ENCODE measurements at regions not wholly inside any gene's neighbourhood (a gene's known extent, or its start where the extent isn't known, plus 50 kb on each side); places are given as distances from the start of the nearest gene placed in this dataset.

GRCh38 chr6:47371870-47372255 is 62.2 kb upstream of the TNFRSF21 start:
- Histone ChIP-seq H3K27me3 (no peaks in the 10 kb centered on the region), H3K4me1 (no peaks in the 10 kb centered on the region), H3K4me3 (no peak overlapping the region), H3K27ac (no peak overlapping the region), H3K9me3 (no peaks in the 10 kb centered on the region), H3K36me3 (no peaks in the 10 kb centered on the region)
- TF ChIP-seq POLR2A (IDR thresholded peaks at IDR 0.05) = no peak
- TF ChIP-seq, protein P1, sequence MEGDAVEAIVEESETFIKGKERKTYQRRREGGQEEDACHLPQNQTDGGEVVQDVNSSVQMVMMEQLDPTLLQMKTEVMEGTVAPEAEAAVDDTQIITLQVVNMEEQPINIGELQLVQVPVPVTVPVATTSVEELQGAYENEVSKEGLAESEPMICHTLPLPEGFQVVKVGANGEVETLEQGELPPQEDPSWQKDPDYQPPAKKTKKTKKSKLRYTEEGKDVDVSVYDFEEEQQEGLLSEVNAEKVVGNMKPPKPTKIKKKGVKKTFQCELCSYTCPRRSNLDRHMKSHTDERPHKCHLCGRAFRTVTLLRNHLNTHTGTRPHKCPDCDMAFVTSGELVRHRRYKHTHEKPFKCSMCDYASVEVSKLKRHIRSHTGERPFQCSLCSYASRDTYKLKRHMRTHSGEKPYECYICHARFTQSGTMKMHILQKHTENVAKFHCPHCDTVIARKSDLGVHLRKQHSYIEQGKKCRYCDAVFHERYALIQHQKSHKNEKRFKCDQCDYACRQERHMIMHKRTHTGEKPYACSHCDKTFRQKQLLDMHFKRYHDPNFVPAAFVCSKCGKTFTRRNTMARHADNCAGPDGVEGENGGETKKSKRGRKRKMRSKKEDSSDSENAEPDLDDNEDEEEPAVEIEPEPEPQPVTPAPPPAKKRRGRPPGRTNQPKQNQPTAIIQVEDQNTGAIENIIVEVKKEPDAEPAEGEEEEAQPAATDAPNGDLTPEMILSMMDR (IDR thresholded peaks at IDR 0.05) = no peak
- no peak for TF ChIP-seq POLR2AphosphoS5 (IDR thresholded peaks at IDR 0.05)
- TF ChIP-seq EP300 (IDR thresholded peaks at IDR 0.05) = no peak
- no peak for ATAC-seq

DNA sequence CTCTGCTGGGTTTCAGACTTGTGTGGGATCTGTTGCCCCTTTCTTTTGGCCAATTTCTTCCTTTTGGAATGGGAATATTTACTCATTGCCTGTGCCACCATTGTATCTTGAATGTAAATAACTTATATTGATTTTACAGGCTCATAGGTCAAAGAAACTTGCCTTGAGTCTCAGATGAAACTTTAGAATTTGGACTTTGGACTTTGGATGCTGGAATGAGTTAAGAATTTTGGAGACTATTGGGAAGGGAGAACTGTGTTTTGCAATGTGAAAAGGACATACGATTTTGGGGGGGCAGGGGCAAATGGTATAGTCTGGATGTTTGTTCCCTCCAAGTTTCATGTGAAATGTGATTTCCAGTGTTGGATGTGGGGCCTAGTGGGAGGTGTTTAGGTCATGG is 62.6 kb upstream of the TNFRSF21 start:
- Histone ChIP-seq H3K4me1 (no peaks in the 10 kb centered on the region), H3K36me3 (no peaks in the 10 kb centered on the region), H3K27me3 (no peaks in the 10 kb centered on the region), H3K9me3 (no peaks in the 10 kb centered on the region), H3K4me3 (no peak overlapping the region), H3K27ac (no peak overlapping the region)
- ATAC-seq = no peak
- TF ChIP-seq EP300 (IDR thresholded peaks at IDR 0.05) = no peak
- TF ChIP-seq POLR2A (IDR thresholded peaks at IDR 0.05) = no peak
- no peak for TF ChIP-seq POLR2AphosphoS5 (IDR thresholded peaks at IDR 0.05)
- TF ChIP-seq, protein P1 (IDR thresholded peaks at IDR 0.05) = no peak
- WGBS, 2 donors (ENCODE audit: low coverage in 1 of 2) = 71 to 75% methylated on average over 1 of the region's 1 CpG

DNA sequence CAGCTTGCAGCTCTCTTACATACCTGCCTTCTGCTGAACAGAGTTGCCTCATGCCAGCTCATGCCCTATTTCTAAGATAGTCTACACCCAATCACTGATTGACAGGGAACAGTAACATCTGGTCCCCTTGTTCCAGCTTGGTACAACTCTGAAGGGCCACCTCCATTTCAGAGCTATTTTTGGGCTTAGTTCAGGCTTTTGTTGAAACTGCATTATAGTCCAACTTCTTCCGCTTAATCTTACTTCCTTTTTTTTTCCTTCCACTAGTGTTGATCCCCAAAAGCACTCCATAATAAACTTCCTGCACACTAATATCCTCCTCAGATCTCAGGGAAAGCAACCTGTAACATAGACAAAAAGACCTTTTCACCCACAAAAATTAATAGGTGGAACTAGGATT is 65.7 kb upstream of the TNFRSF21 start:
- no peak overlapping the region for H3K27ac ChIP-seq
- no peaks in the 10 kb centered on the region for H3K27me3 ChIP-seq
- TF ChIP-seq, protein P1 (IDR thresholded peaks at IDR 0.05) = no peak
- H3K36me3 ChIP-seq = no peaks in the 10 kb centered on the region
- WGBS, 2 donors (ENCODE audit: low coverage in 1 of 2) = 0 to 74% methylated on average over 1 of the region's 1 CpG
- no peaks in the 10 kb centered on the region for H3K9me3 ChIP-seq
- H3K4me3 ChIP-seq = no peak overlapping the region
- ATAC-seq = no peak
- no peaks in the 10 kb centered on the region for H3K4me1 ChIP-seq

DNA sequence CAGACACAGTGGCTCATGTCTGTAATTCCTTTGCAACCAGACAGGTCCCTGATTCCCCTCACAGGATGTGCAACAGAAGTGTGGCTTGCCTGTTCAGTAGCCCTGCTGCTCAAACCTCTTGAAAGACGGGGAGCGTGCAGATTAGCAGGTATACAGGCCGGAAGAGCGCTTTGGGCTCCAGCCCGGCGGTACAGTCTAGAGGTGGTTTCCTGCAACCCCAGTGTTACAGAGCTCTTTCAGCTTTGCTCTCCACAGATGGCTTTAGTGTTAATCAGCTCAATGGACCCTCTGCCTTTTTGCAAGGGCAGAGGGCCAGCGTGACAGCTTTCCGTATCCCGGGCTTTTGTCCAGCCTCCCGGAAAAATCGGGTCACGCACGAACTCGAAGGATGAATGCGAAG is 67.2 kb upstream of the TNFRSF21 start:
- ATAC-seq = no peak
- Histone ChIP-seq H3K27ac (no peak overlapping the region), H3K4me3 (no peak overlapping the region), H3K4me1 (no peaks in the 10 kb centered on the region), H3K36me3 (no peaks in the 10 kb centered on the region), H3K27me3 (no peaks in the 10 kb centered on the region), H3K9me3 (no peaks in the 10 kb centered on the region)
- WGBS, 2 donors (ENCODE audit: low coverage in 1 of 2) = 87 to 100% methylated on average over 1 to 10 of the region's 15 CpGs
- no peak for TF ChIP-seq POLR2AphosphoS5 (IDR thresholded peaks at IDR 0.05)
- no peak for TF ChIP-seq POLR2A (IDR thresholded peaks at IDR 0.05)
- TF ChIP-seq, protein P1 (IDR thresholded peaks at IDR 0.05) = no peak
- no peak for TF ChIP-seq EP300 (IDR thresholded peaks at IDR 0.05)

DNA sequence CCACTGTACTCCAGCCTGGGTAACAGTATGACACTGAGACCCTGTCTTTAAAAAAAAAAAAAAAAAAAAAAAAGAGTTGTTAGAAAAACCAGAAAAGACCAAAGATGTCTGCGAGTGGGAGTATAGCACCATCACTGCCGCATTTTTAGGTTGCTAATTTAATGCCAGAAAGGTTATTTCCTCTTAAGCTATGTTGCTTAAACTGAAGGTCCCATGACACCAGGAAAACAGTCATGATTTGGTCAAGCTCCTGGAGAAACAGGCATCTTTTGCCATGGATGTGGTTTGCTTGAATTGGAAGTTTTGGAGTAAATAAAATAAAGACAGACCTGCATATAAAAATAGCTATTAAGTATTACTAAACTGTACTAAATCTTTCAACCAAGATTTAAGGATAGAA is 68.3 kb upstream of the TNFRSF21 start:
- Histone ChIP-seq H3K36me3 (no peaks in the 10 kb centered on the region), H3K4me1 (no peaks in the 10 kb centered on the region), H3K9me3 (no peaks in the 10 kb centered on the region), H3K4me3 (no peak overlapping the region), H3K27ac (no peak overlapping the region), H3K27me3 (no peaks in the 10 kb centered on the region)
- no peak for ATAC-seq
- 43 to 76% methylated on average over 2 of the region's 2 CpGs for WGBS, 2 donors (ENCODE audit: low coverage in 1 of 2)
- TF ChIP-seq, protein P1 (IDR thresholded peaks at IDR 0.05) = no peak
- TF ChIP-seq POLR2AphosphoS5 (IDR thresholded peaks at IDR 0.05) = no peak
- no peak for TF ChIP-seq POLR2A (IDR thresholded peaks at IDR 0.05)
- TF ChIP-seq EP300 (IDR thresholded peaks at IDR 0.05) = no peak
